ENCODE measurements at regions not wholly inside any gene's neighbourhood (a gene's known extent, or its start where the extent isn't known, plus 50 kb on each side); places are given as distances from the start of the nearest gene placed in this dataset.

- no peaks in the 10 kb centered on the region for H4K20me1 ChIP-seq (replicated peaks; ENCODE audit: control insufficient read depth, insufficient read depth, low read length)
- H3K9me3 ChIP-seq (replicated peaks; ENCODE audit: control insufficient read depth, insufficient read depth, low read depth, low read length): no peaks in the 10 kb centered on the region
- in situ Hi-C loops (cut with MboI) (no loop called here), intact Hi-C loops (cut with micrococcal nuclease) (no loop called here)
- no peaks in the 10 kb centered on the region for H3K4me1 ChIP-seq (replicated peaks in 1 of 2; ENCODE audit: control insufficient read depth in 2 of 2, insufficient read depth in 2 of 2, low read length in 2 of 2)
- FAIRE-seq (no peak), ATAC-seq (no peak), DNase-seq (ENCODE audit: extremely low read depth in 1 of 4, low spot score in 3 of 4) (no peak)
- H3K9ac ChIP-seq (ENCODE audit: insufficient read depth in 1 of 2, low read depth in 2 of 2, low read length in 2 of 2): no peak overlapping the region
- no TSS peak for BruUV-seq (replicated peaks)
- no peaks in the 10 kb centered on the region for H3K36me3 ChIP-seq (ENCODE audit: control insufficient read depth, insufficient read depth, low read length)
- no peak for TF ChIP-seq SRSF3 (IDR thresholded peaks at IDR 0.05; ENCODE audit: insufficient read depth, low read length)
- TF ChIP-seq NR2C2 (CRISPR knock-in tag; IDR thresholded peaks at IDR 0.05): no peak
- TF ChIP-seq NR2C2 (tag; IDR thresholded peaks at IDR 0.05): no peak
- TF ChIP-seq CTBP1 (IDR thresholded peaks at IDR 0.05; ENCODE audit: borderline replicate concordance): no peak
- no peak for TF ChIP-seq TSC22D4 (tag; IDR thresholded peaks at IDR 0.05)
- no peak for TF ChIP-seq KLF1 (tag; IDR thresholded peaks at IDR 0.05)
- no peak for TF ChIP-seq NFIC (IDR thresholded peaks at IDR 0.05)
- TF ChIP-seq ZNF3 (CRISPR knock-in tag; IDR thresholded peaks at IDR 0.05): no peak
- no peak for TF ChIP-seq TRIM28 (IDR thresholded peaks at IDR 0.05)
- TF ChIP-seq SREBF1 (IDR thresholded peaks at IDR 0.05; ENCODE audit: borderline replicate concordance, low read depth, low read length): no peak
- no peak for TF ChIP-seq NR3C1 (CRISPR knock-in tag; IDR thresholded peaks at IDR 0.05)
- no peak for TF ChIP-seq SFPQ (IDR thresholded peaks at IDR 0.05; ENCODE audit: low read depth, low read length)
- no peak for TF ChIP-seq CEBPB (tag; IDR thresholded peaks at IDR 0.05)
- no peak for TF ChIP-seq FOS (IDR thresholded peaks at IDR 0.05; ENCODE audit: extremely low read depth, insufficient read length)
- no peak for TF ChIP-seq ZNF324 (CRISPR knock-in tag; IDR thresholded peaks at IDR 0.05)
- no peaks in the 10 kb centered on the region for H3K79me2 ChIP-seq (ENCODE audit: control insufficient read depth, insufficient read depth, low read length)
- WGBS (ENCODE audit: insufficient coverage, low coverage, missing lambda C conversion rate): 5% methylated on average over 2 of the region's 2 CpGs
- H3K9me1 ChIP-seq (ENCODE audit: control insufficient read depth, insufficient read depth, low read length): no peaks in the 10 kb centered on the region
- H3K27ac ChIP-seq (ENCODE audit: extremely low read depth, low read depth, low read length): no peak overlapping the region
- H3K4me2 ChIP-seq (ENCODE audit: insufficient read depth, low read length): no peak overlapping the region
- ChIA-PET CTCF (ENCODE audit: low intra/inter-chr PET ratio) (no interaction called here), POLR2A (no interaction called here)
- no peak overlapping the region for H3K4me3 ChIP-seq
- no peak overlapping the region for H2AFZ ChIP-seq (ENCODE audit: low read depth, low read length)
- no peaks in the 10 kb centered on the region for H3K27me3 ChIP-seq (ENCODE audit: control insufficient read depth in 2 of 2, insufficient read depth in 2 of 2, low read length in 2 of 2)
Observed at GRCh38 chrX:4450177-4450576, 736.7 kb upstream of the PRKX start.
